K562 (cell line): ENCODE measurements at regions not wholly inside any gene's neighbourhood (a gene's known extent, or its start where the extent isn't known, plus 50 kb on each side); places are given as distances from the start of the nearest gene placed in this dataset.

Experiments used
- ATF4 ChIP-seq: fragments of 450-650 bp; formaldehyde crosslinking; IDR thresholded peaks from 2 replicates; pipeline ENCODE4 v1.4.0; 2022; ENCODE audit warnings: mild to moderate bottlenecking, moderate library complexity
- EP300 ChIP-seq: IDR thresholded peaks from 2 replicates; pipeline ENCODE4 v1.6.1; 2012; ENCODE audit warnings: low read length, improper control_type of control experiment
- ETS2 ChIP-seq: IDR thresholded peaks from 2 replicates; pipeline ENCODE4 v1.6.1; 2016; ENCODE audit warnings: borderline replicate concordance, missing genetic modification characterization, mild to moderate bottlenecking, moderate library complexity, missing compliant biosample characterization; ENCODE audit not compliant: poor library complexity, severe bottlenecking
- MEIS2 ChIP-seq: fragments of 450-650 bp; IDR thresholded peaks from 2 replicates; pipeline ENCODE4 v1.6.1; 2014; ENCODE audit warnings: mild to moderate bottlenecking; ENCODE audit not compliant: partially characterized antibody
- NUFIP1 ChIP-seq: fragments of 450-650 bp; IDR thresholded peaks from 2 replicates; pipeline ENCODE4 v1.6.1; 2018; ENCODE audit not compliant: partially characterized antibody
- SP2 ChIP-seq: IDR thresholded peaks from 2 replicates; pipeline ENCODE4 v1.6.1; 2011; ENCODE audit warnings: mild to moderate bottlenecking, low read depth, low read length, moderate library complexity; ENCODE audit not compliant: poor library complexity, severe bottlenecking; ENCODE audit errors: extremely low read depth
- SPI1 ChIP-seq: IDR thresholded peaks from 2 replicates; pipeline ENCODE4 v1.6.1; 2011; ENCODE audit warnings: low read depth, low read length, control low read depth, borderline replicate concordance
- ZNF354B ChIP-seq: fragments of 250-450 bp; sonication (Bioruptor Pico); IDR thresholded peaks from 2 replicates; pipeline ENCODE4 v1.4.0; 2020
- TF ChIP-seq, protein P1 (sequence below), 3 experiments: IDR thresholded peaks in 2 of 3; conservative IDR thresholded peaks in 1 of 3; 2 replicates each; pipeline ENCODE4 v1.5.1; 2011 to 2012; ENCODE audit warnings: low read length in 3 of 3, mild to moderate bottlenecking in 3 of 3, control low read depth in 2 of 3, improper control_type of control experiment in 1 of 3, inconsistent platforms in 1 of 3, low read depth in 1 of 3, mixed read lengths in 1 of 3, moderate library complexity in 1 of 3; ENCODE audit not compliant: insufficient read depth in 2 of 3
- TF ChIP-seq, protein P2 (sequence below): sonication (generic); formaldehyde crosslinking; IDR thresholded peaks from 2 replicates; pipeline ENCODE4 v1.5.0; 2020; ENCODE audit warnings: missing genetic modification reagents

- TF ChIP-seq MEIS2, result no peak
- no peak for TF ChIP-seq SP2
- no peak for TF ChIP-seq NUFIP1
- no peak for TF ChIP-seq SPI1
- TF ChIP-seq, protein P1, sequence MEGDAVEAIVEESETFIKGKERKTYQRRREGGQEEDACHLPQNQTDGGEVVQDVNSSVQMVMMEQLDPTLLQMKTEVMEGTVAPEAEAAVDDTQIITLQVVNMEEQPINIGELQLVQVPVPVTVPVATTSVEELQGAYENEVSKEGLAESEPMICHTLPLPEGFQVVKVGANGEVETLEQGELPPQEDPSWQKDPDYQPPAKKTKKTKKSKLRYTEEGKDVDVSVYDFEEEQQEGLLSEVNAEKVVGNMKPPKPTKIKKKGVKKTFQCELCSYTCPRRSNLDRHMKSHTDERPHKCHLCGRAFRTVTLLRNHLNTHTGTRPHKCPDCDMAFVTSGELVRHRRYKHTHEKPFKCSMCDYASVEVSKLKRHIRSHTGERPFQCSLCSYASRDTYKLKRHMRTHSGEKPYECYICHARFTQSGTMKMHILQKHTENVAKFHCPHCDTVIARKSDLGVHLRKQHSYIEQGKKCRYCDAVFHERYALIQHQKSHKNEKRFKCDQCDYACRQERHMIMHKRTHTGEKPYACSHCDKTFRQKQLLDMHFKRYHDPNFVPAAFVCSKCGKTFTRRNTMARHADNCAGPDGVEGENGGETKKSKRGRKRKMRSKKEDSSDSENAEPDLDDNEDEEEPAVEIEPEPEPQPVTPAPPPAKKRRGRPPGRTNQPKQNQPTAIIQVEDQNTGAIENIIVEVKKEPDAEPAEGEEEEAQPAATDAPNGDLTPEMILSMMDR (IDR thresholded peaks at IDR 0.05 in 2 of 3, conservative IDR thresholded peaks at IDR 0.05 in 1 of 3; ENCODE audit: insufficient read depth in 2 of 3, low read depth in 1 of 3, low read length in 3 of 3), result no peak
- TF ChIP-seq ATF4 (CRISPR knock-in tag), result no peak
- TF ChIP-seq ETS2 (tag), result no peak
- TF ChIP-seq EP300, result no peak
- TF ChIP-seq, protein P2, sequence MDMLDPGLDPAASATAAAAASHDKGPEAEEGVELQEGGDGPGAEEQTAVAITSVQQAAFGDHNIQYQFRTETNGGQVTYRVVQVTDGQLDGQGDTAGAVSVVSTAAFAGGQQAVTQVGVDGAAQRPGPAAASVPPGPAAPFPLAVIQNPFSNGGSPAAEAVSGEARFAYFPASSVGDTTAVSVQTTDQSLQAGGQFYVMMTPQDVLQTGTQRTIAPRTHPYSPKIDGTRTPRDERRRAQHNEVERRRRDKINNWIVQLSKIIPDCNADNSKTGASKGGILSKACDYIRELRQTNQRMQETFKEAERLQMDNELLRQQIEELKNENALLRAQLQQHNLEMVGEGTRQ, result no peak
- no peak for TF ChIP-seq ZNF354B (CRISPR knock-in tag)
Observed at GRCh38 chr15:95371664-95372063, 958.8 kb upstream of the NR2F2 start.
